ENCODE measurements at regions not wholly inside any gene's neighbourhood (a gene's known extent, or its start where the extent isn't known, plus 50 kb on each side); places are given as distances from the start of the nearest gene placed in this dataset.

DNA sequence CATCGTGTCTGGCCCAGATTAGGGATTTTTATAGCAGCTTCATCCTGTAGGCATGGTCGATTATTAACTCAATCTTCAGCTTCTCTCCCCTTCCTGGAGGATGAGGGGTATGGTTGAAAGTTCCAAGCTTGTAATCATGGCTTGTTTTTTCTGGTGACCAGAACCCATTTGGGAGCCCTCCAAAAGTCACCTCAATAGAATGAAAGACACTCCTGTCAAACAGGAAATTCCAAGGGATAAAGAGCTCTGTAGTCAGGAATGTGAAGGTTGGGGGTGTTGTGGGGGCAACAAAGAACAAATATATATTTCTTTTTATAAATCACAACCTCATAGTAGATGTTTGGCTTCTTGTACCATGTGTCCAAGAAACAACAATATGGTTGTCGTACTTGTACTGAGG lies 212.7 kb upstream of the ESRRG start:
- TF ChIP-seq TAF1 (IDR thresholded peaks at IDR 0.05; ENCODE audit: borderline replicate concordance, low read depth, low read length) (no peak), POLR2AphosphoS5 (IDR thresholded peaks at IDR 0.05; ENCODE audit: low read depth, low read length) (no peak), POLR2A (IDR thresholded peaks at IDR 0.05; ENCODE audit: low read depth, low read length) (no peak)
- FAIRE-seq (no peak), DNase-seq (ENCODE audit: insufficient read length) (no peak)

GRCh38 chr1:216932424-216932823 lies 209.2 kb upstream of the ESRRG start:
- FAIRE-seq (no peak), DNase-seq (ENCODE audit: insufficient read length) (no peak)
- no peak for TF ChIP-seq POLR2AphosphoS5 (IDR thresholded peaks at IDR 0.05; ENCODE audit: low read depth, low read length)
- TF ChIP-seq TAF1 (IDR thresholded peaks at IDR 0.05; ENCODE audit: borderline replicate concordance, low read depth, low read length) = no peak
- no peak for TF ChIP-seq POLR2A (IDR thresholded peaks at IDR 0.05; ENCODE audit: low read depth, low read length)

DNA sequence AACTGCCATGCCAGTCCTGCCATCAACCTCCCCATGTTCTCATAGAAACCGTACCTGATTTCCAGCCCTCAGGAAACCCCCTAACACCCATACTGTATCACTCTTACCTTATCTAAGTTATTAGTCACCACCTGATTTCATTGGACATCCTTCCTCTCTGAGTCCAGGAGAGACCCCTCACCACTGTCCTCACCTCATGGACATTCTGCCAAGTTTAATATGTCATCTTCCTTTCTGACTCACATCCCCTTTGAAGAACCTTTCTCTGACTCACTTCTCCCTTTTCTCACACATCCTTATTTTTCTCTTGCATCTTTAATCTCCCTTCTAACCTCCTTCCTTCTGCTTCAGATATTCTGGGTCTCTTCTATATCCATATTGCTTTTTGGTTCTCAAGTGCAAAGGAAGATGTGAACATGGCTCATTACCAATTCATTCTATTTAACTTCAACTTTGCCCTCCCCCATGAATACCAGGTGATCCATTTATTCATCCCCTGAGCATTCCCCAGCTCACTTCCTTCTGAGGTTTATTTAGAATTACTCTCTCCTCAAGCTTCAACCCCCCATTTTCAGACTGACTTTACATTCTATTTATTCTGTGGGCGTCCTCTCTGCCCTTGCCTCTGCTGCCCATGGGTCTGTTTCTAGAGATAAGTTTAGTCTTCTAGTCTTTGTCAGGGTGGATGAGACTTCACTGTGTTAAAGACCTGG lies 206.8 kb upstream of the ESRRG start:
- FAIRE-seq (no peak), DNase-seq (ENCODE audit: insufficient read length) (no peak)
- TF ChIP-seq POLR2AphosphoS5 (IDR thresholded peaks at IDR 0.05; ENCODE audit: low read depth, low read length) (no peak), TAF1 (IDR thresholded peaks at IDR 0.05; ENCODE audit: borderline replicate concordance, low read depth, low read length) (no peak), POLR2A (IDR thresholded peaks at IDR 0.05; ENCODE audit: low read depth, low read length) (no peak)

GRCh38 chr1:216927633-216928032 lies 204.4 kb upstream of the ESRRG start:
- FAIRE-seq (no peak), DNase-seq (ENCODE audit: insufficient read length) (no peak)
- no peak for TF ChIP-seq POLR2AphosphoS5 (IDR thresholded peaks at IDR 0.05; ENCODE audit: low read depth, low read length)
- TF ChIP-seq POLR2A (IDR thresholded peaks at IDR 0.05; ENCODE audit: low read depth, low read length) = no peak
- TF ChIP-seq TAF1 (IDR thresholded peaks at IDR 0.05; ENCODE audit: borderline replicate concordance, low read depth, low read length) = no peak

DNA sequence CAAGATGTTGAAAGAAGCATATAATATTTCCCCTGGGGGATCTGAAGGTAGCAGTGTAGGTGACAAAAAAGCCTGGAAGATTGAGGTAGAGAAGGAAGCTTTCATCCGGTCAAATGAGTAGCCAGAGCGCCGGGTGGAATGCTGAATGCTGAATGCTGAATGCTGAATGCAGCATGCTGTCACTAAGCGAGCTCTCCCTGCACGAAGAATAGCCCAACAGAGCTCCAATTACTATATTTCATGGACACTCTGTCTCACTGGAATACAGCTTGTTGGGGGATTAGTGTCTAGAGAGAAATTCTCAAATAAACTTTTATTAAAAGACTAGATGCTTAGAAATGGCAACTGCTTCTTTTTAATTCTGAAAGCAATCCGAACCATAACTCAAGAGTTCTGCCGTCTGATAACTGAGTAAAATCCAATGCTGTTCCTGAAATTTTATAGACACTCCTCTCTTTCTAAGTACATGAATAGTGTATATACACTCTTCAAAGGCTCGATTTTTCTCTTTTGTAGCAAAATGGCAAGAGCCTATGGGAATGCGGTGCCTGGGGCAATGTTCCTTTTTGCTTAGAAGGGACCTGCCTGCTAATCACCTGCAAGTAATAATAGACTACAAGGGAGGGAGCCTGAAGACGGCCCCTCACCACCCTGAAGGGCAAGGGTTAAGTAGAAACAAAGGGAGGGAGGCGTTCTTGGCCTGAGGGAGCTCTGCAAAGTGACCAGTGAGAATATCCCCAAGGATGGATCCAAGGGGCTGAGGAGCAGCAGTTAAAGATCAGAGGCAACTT lies 203.7 kb upstream of the ESRRG start:
- FAIRE-seq = no peak
- TF ChIP-seq TAF1 (IDR thresholded peaks at IDR 0.05; ENCODE audit: borderline replicate concordance, low read depth, low read length) (no peak), POLR2A (IDR thresholded peaks at IDR 0.05; ENCODE audit: low read depth, low read length) (no peak), POLR2AphosphoS5 (IDR thresholded peaks at IDR 0.05; ENCODE audit: low read depth, low read length) (no peak)

GRCh38 chr1:216925962-216926625 lies 202.9 kb upstream of the ESRRG start:
- DNase-seq (ENCODE audit: insufficient read length) (no peak), FAIRE-seq (no peak)
- TF ChIP-seq TAF1 (IDR thresholded peaks at IDR 0.05; ENCODE audit: borderline replicate concordance, low read depth, low read length) (no peak), POLR2A (IDR thresholded peaks at IDR 0.05; ENCODE audit: low read depth, low read length) (no peak), POLR2AphosphoS5 (IDR thresholded peaks at IDR 0.05; ENCODE audit: low read depth, low read length) (no peak)

More for the DNA sequence above, 203.7 kb upstream of the ESRRG start:
- no peak for DNase-seq (ENCODE audit: insufficient read length)

- DNase-seq (ENCODE audit: insufficient read length) (no peak), FAIRE-seq (no peak)
- no peak for TF ChIP-seq POLR2A (IDR thresholded peaks at IDR 0.05; ENCODE audit: low read depth, low read length)
- no peak for TF ChIP-seq POLR2AphosphoS5 (IDR thresholded peaks at IDR 0.05; ENCODE audit: low read depth, low read length)
- no peak for TF ChIP-seq TAF1 (IDR thresholded peaks at IDR 0.05; ENCODE audit: borderline replicate concordance, low read depth, low read length)
Observed at GRCh38 chr1:216924732-216925131, 201.5 kb upstream of the ESRRG start.

- TF ChIP-seq POLR2AphosphoS5 (IDR thresholded peaks at IDR 0.05; ENCODE audit: low read depth, low read length) = no peak
- TF ChIP-seq POLR2A (IDR thresholded peaks at IDR 0.05; ENCODE audit: low read depth, low read length) = no peak
- no peak for TF ChIP-seq TAF1 (IDR thresholded peaks at IDR 0.05; ENCODE audit: borderline replicate concordance, low read depth, low read length)
- FAIRE-seq (no peak), DNase-seq (ENCODE audit: insufficient read length) (no peak)
Observed at GRCh38 chr1:216923601-216924000, 200.4 kb upstream of the ESRRG start.

DNA sequence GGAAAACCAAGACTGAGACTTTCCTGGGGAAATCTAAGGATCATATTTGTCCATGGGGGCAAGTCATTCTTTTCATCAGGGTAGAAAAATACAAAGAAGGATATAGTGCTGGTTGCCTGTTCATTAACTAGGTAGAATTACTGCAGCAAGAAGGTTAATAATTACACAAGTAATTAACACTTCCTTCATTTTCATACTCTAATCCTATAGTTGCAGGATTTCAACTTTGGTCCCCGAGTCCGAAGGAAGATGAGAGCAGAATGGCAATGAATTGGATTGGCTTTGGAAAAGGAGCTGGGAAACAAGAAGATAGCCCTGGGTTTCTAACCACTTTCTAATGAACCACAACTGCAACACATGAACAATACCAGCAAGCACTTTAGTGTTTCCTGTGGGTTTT lies 199.2 kb upstream of the ESRRG start:
- no peak for TF ChIP-seq POLR2A (IDR thresholded peaks at IDR 0.05; ENCODE audit: low read depth, low read length)
- no peak for TF ChIP-seq POLR2AphosphoS5 (IDR thresholded peaks at IDR 0.05; ENCODE audit: low read depth, low read length)
- TF ChIP-seq TAF1 (IDR thresholded peaks at IDR 0.05; ENCODE audit: borderline replicate concordance, low read depth, low read length) = no peak
- DNase-seq (ENCODE audit: insufficient read length) (no peak), FAIRE-seq (no peak)

DNA sequence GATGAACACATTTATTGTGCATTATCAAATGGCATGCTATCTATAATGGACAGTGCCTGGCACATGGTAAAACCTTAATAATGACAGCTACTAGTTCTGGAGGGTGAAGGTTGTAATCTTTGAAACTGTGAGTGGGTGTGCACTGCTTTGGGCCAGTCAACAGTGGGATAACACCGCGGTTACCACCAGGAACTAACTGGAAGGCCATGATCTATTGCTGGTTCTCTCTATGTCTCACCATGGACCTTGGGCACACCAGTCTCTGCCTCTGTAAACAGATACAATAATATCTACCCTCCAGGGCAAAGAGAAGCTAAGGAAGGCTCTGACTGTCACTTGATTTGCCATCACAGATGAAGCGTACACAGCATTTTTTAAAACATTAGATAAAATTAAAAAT lies 198.6 kb upstream of the ESRRG start:
- DNase-seq (ENCODE audit: insufficient read length) (no peak), FAIRE-seq (no peak)
- no peak for TF ChIP-seq TAF1 (IDR thresholded peaks at IDR 0.05; ENCODE audit: borderline replicate concordance, low read depth, low read length)
- TF ChIP-seq POLR2AphosphoS5 (IDR thresholded peaks at IDR 0.05; ENCODE audit: low read depth, low read length) = no peak
- no peak for TF ChIP-seq POLR2A (IDR thresholded peaks at IDR 0.05; ENCODE audit: low read depth, low read length)

Data from GM12892 (cell line).